ENCODE measurements at regions not wholly inside any gene's neighbourhood (a gene's known extent, or its start where the extent isn't known, plus 50 kb on each side); places are given as distances from the start of the nearest gene placed in this dataset.

DNA sequence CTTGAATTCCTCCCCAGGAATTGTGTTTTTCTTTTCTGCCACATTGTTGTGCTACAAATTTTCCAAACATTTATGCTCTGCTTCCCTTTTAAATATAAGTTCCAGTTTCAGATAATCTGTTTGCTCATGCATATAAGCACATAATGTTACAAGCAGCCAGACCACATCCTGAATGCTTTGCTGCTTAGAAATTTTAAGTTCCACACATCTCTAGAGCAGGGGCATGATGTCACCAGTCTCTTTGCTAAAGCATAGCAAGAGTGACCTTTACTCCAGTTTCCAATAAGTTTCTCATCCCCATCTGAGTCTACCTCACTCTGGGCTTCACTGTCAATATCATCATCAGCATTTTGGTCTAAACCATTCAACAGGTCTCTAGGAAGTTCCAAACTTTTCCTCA lies 932.5 kb downstream of the SH3BGRL start:
- TF ChIP-seq, protein P1, sequence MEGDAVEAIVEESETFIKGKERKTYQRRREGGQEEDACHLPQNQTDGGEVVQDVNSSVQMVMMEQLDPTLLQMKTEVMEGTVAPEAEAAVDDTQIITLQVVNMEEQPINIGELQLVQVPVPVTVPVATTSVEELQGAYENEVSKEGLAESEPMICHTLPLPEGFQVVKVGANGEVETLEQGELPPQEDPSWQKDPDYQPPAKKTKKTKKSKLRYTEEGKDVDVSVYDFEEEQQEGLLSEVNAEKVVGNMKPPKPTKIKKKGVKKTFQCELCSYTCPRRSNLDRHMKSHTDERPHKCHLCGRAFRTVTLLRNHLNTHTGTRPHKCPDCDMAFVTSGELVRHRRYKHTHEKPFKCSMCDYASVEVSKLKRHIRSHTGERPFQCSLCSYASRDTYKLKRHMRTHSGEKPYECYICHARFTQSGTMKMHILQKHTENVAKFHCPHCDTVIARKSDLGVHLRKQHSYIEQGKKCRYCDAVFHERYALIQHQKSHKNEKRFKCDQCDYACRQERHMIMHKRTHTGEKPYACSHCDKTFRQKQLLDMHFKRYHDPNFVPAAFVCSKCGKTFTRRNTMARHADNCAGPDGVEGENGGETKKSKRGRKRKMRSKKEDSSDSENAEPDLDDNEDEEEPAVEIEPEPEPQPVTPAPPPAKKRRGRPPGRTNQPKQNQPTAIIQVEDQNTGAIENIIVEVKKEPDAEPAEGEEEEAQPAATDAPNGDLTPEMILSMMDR (IDR thresholded peaks at IDR 0.05 in 2 of 3, conservative IDR thresholded peaks at IDR 0.05 in 1 of 3; ENCODE audit: control insufficient read depth in 2 of 3, extremely low read depth in 1 of 3, insufficient read depth in 1 of 3, low read depth in 3 of 3, low read length in 3 of 3), result no peak
- TF ChIP-seq NRF1 (conservative IDR thresholded peaks at IDR 0.05; ENCODE audit: low read depth, low read length) (no peak), CEBPB (IDR thresholded peaks at IDR 0.05; ENCODE audit: borderline replicate concordance in 1 of 2, low read depth in 2 of 2, low read length in 2 of 2) (no peak), POLR2AphosphoS5 (IDR thresholded peaks at IDR 0.05; ENCODE audit: low read length) (no peak), RAD51 (IDR thresholded peaks at IDR 0.05) (no peak), ZNF274 (IDR thresholded peaks at IDR 0.05; ENCODE audit: insufficient read depth, insufficient read length) (no peak), SP1 (IDR thresholded peaks at IDR 0.05; ENCODE audit: low read depth, low read length) (no peak), POLR2A (IDR thresholded peaks at IDR 0.05; ENCODE audit: low read depth, low read length) (no peak), JUND (IDR thresholded peaks at IDR 0.05; ENCODE audit: low read depth, low read length) (no peak), SIX5 (IDR thresholded peaks at IDR 0.05; ENCODE audit: low read depth, low read length, severe bottlenecking) (no peak)
- TF ChIP-seq, protein P2, sequence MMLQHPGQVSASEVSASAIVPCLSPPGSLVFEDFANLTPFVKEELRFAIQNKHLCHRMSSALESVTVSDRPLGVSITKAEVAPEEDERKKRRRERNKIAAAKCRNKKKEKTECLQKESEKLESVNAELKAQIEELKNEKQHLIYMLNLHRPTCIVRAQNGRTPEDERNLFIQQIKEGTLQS (IDR thresholded peaks at IDR 0.05; ENCODE audit: borderline replicate concordance, extremely low read depth, low read depth, low read length), result no peak
- TF ChIP-seq, protein P3, sequence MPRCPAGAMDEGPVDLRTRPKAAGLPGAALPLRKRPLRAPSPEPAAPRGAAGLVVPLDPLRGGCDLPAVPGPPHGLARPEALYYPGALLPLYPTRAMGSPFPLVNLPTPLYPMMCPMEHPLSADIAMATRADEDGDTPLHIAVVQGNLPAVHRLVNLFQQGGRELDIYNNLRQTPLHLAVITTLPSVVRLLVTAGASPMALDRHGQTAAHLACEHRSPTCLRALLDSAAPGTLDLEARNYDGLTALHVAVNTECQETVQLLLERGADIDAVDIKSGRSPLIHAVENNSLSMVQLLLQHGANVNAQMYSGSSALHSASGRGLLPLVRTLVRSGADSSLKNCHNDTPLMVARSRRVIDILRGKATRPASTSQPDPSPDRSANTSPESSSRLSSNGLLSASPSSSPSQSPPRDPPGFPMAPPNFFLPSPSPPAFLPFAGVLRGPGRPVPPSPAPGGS (IDR thresholded peaks at IDR 0.05; ENCODE audit: borderline replicate concordance, insufficient read depth, low read depth, low read length, poor library complexity, severe bottlenecking), result no peak

Data from GM12878 (cell line).